Fibroblast of peridontal ligament (primary cell): ENCODE measurements at regions not wholly inside any gene's neighbourhood (a gene's known extent, or its start where the extent isn't known, plus 50 kb on each side); places are given as distances from the start of the nearest gene placed in this dataset.

Experiments
- DNase-seq: peaks from one replicate; pipeline ENCODE4 v3.0.0-alpha.2; 2010; ENCODE audit errors: extremely low read depth

DNA sequence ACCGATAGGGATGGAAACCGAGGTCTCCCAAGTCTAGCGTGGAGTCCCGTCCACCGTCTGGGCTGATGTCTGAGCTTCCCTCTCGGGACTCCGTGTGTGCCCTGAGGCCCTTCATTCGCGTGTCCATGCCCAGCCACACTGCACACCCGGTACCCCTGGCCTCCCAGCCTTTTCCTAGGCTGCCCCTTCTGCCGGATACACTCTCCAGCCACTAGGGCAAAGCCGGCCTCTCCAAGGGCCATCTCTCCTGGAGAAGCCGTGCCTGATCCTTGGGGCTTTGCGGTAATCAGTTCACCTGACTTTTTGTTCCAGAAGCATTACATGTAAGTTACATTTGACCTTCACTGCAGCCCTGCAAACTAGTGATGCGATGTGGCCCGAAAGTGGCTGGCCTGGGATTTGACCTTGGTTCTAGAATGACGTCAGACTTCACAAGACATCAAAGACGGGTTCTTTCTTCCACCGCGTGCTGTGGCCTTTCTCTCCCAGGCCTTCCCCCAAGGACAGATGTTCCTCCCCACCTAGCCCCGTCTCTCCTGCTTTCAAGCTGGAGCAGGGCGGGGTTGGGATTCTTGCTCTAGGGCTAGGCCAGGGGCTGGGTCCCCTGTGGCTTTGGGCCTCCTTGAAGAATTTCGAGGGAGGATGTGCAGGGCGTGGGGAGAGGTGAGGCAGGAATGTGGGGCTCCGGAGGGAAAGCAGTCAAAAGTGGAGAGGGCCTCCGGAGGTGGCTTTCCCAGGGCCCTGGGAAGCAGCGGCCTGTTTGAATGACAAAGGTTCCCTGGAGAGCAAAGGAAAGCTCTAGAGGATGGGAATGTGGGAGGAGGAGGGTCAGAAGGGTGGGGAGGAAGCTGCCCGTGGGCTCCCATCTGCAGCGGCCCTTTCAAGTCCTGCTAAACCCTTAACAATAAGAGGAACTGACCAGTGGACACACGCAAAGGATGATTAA lies 49.7 kb upstream of the SLC2A1 start:
- no peak for DNase-seq
